Fibroblast of the aortic adventitia (primary cell): ENCODE measurements at regions not wholly inside any gene's neighbourhood (a gene's known extent, or its start where the extent isn't known, plus 50 kb on each side); places are given as distances from the start of the nearest gene placed in this dataset.
A peak's percentile ranks its signal among the peaks of the same experiment; 100 is the strongest.

ENCODE experiments used
- DNase-seq: peaks from one replicate; pipeline ENCODE4 v3.0.0-alpha.2; 2010; ENCODE audit warnings: low read depth
- H3K4me3 ChIP-seq: 2 replicates; pipeline ENCODE4 v1.5.1; 2011; ENCODE audit warnings: low read depth, mild to moderate bottlenecking, control low read depth, low read length, moderate library complexity
- TF ChIP-seq, protein P1 (sequence below): IDR thresholded peaks from 2 replicates; pipeline ENCODE4 v1.5.1; 2011; ENCODE audit warnings: mild to moderate bottlenecking, low read length, control low read depth, inconsistent platforms; ENCODE audit not compliant: insufficient read depth

DNA sequence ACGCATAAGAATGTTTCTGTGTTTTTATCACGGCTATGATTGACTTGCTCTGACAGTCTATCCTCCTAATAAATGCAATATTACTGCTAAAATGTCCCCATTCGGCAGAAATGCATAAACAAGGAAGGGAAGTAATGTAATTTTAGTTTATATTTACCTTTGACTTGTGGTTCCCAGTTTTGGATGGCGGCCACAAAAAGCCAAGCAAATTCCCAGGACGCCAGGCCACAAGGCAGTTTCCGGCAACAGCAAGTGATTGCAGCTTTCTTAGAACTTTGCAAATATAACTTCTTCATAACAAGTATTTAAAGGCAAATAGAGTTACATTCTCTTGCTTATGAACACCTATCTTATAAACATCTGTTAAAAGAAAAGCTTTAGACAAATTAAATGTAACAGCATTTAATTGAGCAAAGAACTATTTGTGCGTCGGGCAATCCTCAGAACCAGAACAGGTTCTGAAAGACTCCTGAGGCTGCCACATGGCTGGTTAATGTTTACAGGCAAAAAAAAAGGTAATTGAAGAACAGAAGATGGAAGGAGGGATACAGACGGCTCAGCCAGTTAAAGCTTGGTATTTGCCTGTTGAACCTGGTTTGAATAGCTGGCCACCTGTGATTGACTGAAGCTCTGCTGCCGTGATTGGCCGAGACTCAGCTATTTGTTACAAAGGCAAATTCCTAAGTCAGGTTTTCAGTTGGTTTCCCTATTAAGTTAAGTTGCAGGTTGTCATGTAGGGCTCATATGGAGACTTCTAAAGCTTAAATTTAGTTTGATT, 80.8 kb downstream of the C21orf91 start:
- TF ChIP-seq, protein P1, sequence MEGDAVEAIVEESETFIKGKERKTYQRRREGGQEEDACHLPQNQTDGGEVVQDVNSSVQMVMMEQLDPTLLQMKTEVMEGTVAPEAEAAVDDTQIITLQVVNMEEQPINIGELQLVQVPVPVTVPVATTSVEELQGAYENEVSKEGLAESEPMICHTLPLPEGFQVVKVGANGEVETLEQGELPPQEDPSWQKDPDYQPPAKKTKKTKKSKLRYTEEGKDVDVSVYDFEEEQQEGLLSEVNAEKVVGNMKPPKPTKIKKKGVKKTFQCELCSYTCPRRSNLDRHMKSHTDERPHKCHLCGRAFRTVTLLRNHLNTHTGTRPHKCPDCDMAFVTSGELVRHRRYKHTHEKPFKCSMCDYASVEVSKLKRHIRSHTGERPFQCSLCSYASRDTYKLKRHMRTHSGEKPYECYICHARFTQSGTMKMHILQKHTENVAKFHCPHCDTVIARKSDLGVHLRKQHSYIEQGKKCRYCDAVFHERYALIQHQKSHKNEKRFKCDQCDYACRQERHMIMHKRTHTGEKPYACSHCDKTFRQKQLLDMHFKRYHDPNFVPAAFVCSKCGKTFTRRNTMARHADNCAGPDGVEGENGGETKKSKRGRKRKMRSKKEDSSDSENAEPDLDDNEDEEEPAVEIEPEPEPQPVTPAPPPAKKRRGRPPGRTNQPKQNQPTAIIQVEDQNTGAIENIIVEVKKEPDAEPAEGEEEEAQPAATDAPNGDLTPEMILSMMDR: no peak
- DNase-seq: no peak
- no peak overlapping the region for H3K4me3 ChIP-seq

DNA sequence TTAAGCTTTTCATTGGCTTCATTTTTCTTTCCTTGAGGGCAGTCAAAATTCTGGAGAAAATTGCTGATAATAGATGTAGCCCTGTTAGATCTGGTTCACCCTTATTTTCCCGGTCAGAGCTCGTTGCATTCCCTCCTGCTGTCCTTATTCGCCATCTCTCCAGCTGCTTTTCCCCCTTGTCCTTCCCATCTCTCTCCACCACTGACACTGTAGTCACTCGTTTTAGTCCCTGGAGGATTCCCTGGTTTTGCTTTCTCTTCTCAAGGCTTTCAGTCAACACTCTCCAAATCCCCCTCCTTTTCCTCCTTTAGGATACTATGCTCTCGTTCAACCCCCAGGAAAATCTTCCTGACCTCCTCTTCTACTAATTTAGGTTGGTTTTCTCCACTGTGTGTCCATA, 83.1 kb downstream of the C21orf91 start:
- TF ChIP-seq, protein P1: no peak
- H3K4me3 ChIP-seq: no peak overlapping the region
- no peak for DNase-seq

DNA sequence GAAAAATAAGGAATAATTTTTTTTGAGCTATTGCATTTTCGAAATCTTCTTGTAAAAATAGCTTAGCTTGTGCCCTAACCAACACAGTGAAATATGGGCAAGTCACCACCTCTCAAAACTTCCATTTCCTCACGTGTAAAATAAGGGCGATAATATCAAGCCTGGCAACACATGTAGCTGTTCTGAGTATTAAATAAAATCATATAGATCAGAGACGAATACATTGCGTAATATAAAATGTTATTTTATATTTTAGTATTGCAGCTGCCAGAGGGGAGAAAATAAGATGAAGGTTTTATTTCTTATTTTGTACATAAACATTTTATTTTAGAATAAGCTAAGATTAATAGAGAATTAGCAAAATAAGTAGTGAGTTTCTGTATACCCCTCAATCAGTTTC, 85.9 kb downstream of the C21orf91 start:
- no peak overlapping the region for H3K4me3 ChIP-seq
- DNase-seq: no peak
- TF ChIP-seq, protein P1: no peak

DNA sequence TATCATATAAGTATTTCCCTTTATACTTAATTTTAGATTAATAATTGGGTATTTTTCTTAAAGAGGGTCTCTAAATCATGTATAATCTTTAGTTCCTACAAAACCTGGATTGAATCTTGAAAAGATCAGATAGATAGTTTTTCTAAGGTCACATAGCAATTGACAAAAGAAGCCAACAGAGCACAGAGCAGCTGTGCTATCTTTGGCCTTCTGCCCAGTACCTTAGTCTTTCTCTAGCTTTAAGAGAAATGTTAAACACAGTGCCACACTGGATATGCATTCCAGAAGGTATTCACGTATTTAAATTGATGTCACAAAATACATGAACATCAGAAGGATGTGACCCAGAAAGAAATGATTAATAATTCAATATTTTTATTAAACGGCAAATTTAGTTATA, 86.8 kb downstream of the C21orf91 start:
- DNase-seq: peak; percentile 3
- TF ChIP-seq, protein P1: no peak
- H3K4me3 ChIP-seq: no peak overlapping the region

DNA sequence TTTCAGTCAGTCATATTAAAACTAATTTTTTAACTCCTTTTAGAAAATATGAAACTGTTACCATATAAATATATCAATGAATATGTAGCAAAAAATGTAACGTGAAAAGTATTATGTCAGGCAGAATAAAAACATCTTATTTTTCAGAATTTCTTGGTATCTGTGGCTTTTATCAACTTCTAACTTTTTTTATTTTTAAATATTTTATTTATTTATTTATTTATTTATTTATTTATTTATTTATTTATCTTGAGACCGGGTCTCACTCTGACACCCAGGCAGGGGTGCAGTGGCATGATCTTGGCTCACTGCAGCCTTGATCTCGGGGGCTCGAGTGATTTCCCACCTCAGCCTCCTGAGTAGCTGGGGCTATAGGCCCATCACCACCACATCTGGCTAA, 87.6 kb downstream of the C21orf91 start:
- DNase-seq: no peak
- TF ChIP-seq, protein P1: no peak
- H3K4me3 ChIP-seq: no peak overlapping the region

DNA sequence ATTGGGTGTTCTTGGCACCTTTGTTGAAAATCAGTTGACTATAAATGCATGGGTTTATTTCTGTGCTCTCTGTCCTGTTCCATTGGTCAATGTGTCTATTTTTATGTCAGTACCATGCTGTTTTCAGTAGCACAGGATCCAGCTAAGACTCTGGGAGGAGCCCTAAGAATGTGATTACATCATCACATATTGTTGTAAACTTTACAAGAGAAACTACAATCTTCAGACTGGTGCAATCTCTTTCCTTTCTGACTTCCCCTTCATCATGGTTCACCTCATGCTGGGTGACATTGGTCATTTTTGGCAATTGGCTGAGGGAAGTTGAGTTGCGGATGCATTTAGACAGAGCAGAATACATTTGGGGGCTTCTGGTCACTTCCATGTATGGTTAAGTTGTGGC, 88.4 kb downstream of the C21orf91 start:
- TF ChIP-seq, protein P1: no peak
- no peak overlapping the region for H3K4me3 ChIP-seq
- DNase-seq: no peak

DNA sequence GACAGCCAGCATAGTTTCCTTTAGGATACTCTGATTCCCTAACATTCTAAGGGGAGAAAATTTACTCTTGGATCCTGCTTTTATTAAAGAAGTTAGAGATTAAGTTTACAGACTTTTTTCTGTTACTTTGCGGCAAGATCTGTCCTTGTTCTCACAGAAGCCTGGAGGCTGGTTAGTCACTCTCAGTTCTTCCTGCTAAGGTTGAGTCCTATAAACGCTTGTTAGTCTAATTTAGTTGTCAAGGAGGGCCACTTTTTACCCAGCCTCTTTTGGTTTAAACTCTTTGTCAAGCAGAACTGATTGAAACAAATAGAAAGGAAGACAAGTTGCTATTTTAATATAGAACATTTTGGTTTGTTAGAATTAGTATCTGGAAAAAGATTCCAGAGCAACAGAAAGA, 89.7 kb downstream of the C21orf91 start:
- no peak for DNase-seq
- TF ChIP-seq, protein P1: no peak
- H3K4me3 ChIP-seq: no peak overlapping the region
